ENCODE measurements at regions not wholly inside any gene's neighbourhood (a gene's known extent, or its start where the extent isn't known, plus 50 kb on each side); places are given as distances from the start of the nearest gene placed in this dataset.

GRCh38 chr1:69410457-69410850 is 157.3 kb upstream of the LRRC7 start:
- Mint-ChIP-seq H3K36me3 (ENCODE audit: low read depth) (no peaks in the 10 kb centered on the region), H3K4me1 (no peaks in the 10 kb centered on the region), H3K27me3 (no peaks in the 10 kb centered on the region), H3K27ac (no peak overlapping the region), H3K4me3 (no peak overlapping the region), H3K9me3 (peaks cover 3% of the 10 kb centered on the region)
- POLR2A ChIA-PET = no interaction called here
- no peak for DNase-seq
- CTCF ChIA-PET = no interaction called here

GRCh38 chr1:69410893-69411292 is 156.8 kb upstream of the LRRC7 start:
- Mint-ChIP-seq H3K4me3 (no peak overlapping the region), H3K36me3 (ENCODE audit: low read depth) (no peaks in the 10 kb centered on the region), H3K27me3 (no peaks in the 10 kb centered on the region), H3K4me1 (no peaks in the 10 kb centered on the region), H3K9me3 (peaks cover 3% of the 10 kb centered on the region), H3K27ac (no peak overlapping the region)
- ChIA-PET POLR2A (no interaction called here), CTCF (no interaction called here)
- no peak for DNase-seq

- ChIA-PET CTCF (no interaction called here), POLR2A (no interaction called here)
- Mint-ChIP-seq H3K4me3 (no peak overlapping the region), H3K36me3 (ENCODE audit: low read depth) (no peaks in the 10 kb centered on the region), H3K27me3 (no peaks in the 10 kb centered on the region), H3K9me3 (peaks cover 3% of the 10 kb centered on the region), H3K4me1 (no peaks in the 10 kb centered on the region), H3K27ac (no peak overlapping the region)
- no peak for DNase-seq
Observed at GRCh38 chr1:69411617-69412016, 156.1 kb upstream of the LRRC7 start.

GRCh38 chr1:69413129-69413528 is 154.6 kb upstream of the LRRC7 start:
- ChIA-PET POLR2A (no interaction called here), CTCF (no interaction called here)
- Mint-ChIP-seq H3K4me3 (no peak overlapping the region), H3K27me3 (no peaks in the 10 kb centered on the region), H3K9me3 (peaks cover 6% of the 10 kb centered on the region), H3K36me3 (ENCODE audit: low read depth) (no peaks in the 10 kb centered on the region), H3K4me1 (no peaks in the 10 kb centered on the region), H3K27ac (no peak overlapping the region)
- no peak for DNase-seq

- Mint-ChIP-seq H3K4me3 (no peak overlapping the region), H3K4me1 (no peaks in the 10 kb centered on the region), H3K27me3 (no peaks in the 10 kb centered on the region)
Observed at GRCh38 chr1:69414574-69414973, 153.1 kb upstream of the LRRC7 start.

GRCh38 chr1:69421286-69421685 is 146.4 kb upstream of the LRRC7 start:
- no peak overlapping the region for H3K4me3 Mint-ChIP-seq
- H3K36me3 Mint-ChIP-seq (ENCODE audit: low read depth) = no peaks in the 10 kb centered on the region
- H3K27me3 Mint-ChIP-seq = no peaks in the 10 kb centered on the region
- H3K9me3 Mint-ChIP-seq = peaks cover 9% of the 10 kb centered on the region
- ChIA-PET POLR2A (no interaction called here), CTCF (no interaction called here)
- H3K4me1 Mint-ChIP-seq = no peaks in the 10 kb centered on the region
- no peak for DNase-seq
- no peak overlapping the region for H3K27ac Mint-ChIP-seq

More at GRCh38 chr1:69414574-69414973, 153.1 kb upstream of the LRRC7 start:
- Mint-ChIP-seq H3K27ac (no peak overlapping the region), H3K36me3 (ENCODE audit: low read depth) (no peaks in the 10 kb centered on the region), H3K9me3 (peaks cover 12% of the 10 kb centered on the region)
- DNase-seq = no peak
- POLR2A ChIA-PET = no interaction called here
- CTCF ChIA-PET = no interaction called here

- Mint-ChIP-seq H3K27ac (no peak overlapping the region), H3K36me3 (ENCODE audit: low read depth) (no peaks in the 10 kb centered on the region), H3K4me3 (no peak overlapping the region), H3K9me3 (no peaks in the 10 kb centered on the region), H3K27me3 (no peaks in the 10 kb centered on the region), H3K4me1 (no peaks in the 10 kb centered on the region)
- DNase-seq = no peak
- ChIA-PET POLR2A (no interaction called here), CTCF (no interaction called here)
Observed at GRCh38 chr1:69425871-69426270, 141.9 kb upstream of the LRRC7 start.

GRCh38 chr1:69426401-69426800 is 141.3 kb upstream of the LRRC7 start:
- no peaks in the 10 kb centered on the region for H3K36me3 Mint-ChIP-seq (ENCODE audit: low read depth)
- ChIA-PET POLR2A (no interaction called here), CTCF (no interaction called here)
- no peaks in the 10 kb centered on the region for H3K27me3 Mint-ChIP-seq
- DNase-seq = no peak
- H3K9me3 Mint-ChIP-seq = no peaks in the 10 kb centered on the region
- no peaks in the 10 kb centered on the region for H3K4me1 Mint-ChIP-seq
- H3K27ac Mint-ChIP-seq = no peak overlapping the region
- H3K4me3 Mint-ChIP-seq = no peak overlapping the region

- no peaks in the 10 kb centered on the region for H3K4me1 Mint-ChIP-seq
- no peaks in the 10 kb centered on the region for H3K36me3 Mint-ChIP-seq (ENCODE audit: low read depth)
- POLR2A ChIA-PET = no interaction called here
- H3K27ac Mint-ChIP-seq = no peak overlapping the region
- no peak for DNase-seq
- H3K4me3 Mint-ChIP-seq = no peak overlapping the region
- no peaks in the 10 kb centered on the region for H3K27me3 Mint-ChIP-seq
- CTCF ChIA-PET = no interaction called here
- H3K9me3 Mint-ChIP-seq = peaks cover 2% of the 10 kb centered on the region
Observed at GRCh38 chr1:69433073-69433472, 134.6 kb upstream of the LRRC7 start.

- no peaks in the 10 kb centered on the region for H3K4me1 Mint-ChIP-seq
- no peak for DNase-seq
- H3K9me3 Mint-ChIP-seq = peaks cover 2% of the 10 kb centered on the region
- H3K4me3 Mint-ChIP-seq = no peak overlapping the region
- H3K27ac Mint-ChIP-seq = no peak overlapping the region
- no peaks in the 10 kb centered on the region for H3K36me3 Mint-ChIP-seq (ENCODE audit: low read depth)
- POLR2A ChIA-PET = no interaction called here
- no peaks in the 10 kb centered on the region for H3K27me3 Mint-ChIP-seq
- CTCF ChIA-PET = no interaction called here
Observed at GRCh38 chr1:69436151-69436550, 131.6 kb upstream of the LRRC7 start.

- Mint-ChIP-seq H3K27me3 (no peaks in the 10 kb centered on the region), H3K4me1 (no peaks in the 10 kb centered on the region), H3K36me3 (ENCODE audit: low read depth) (no peaks in the 10 kb centered on the region), H3K27ac (no peak overlapping the region), H3K4me3 (no peak overlapping the region), H3K9me3 (peaks cover 2% of the 10 kb centered on the region)
- no peak for DNase-seq
- POLR2A ChIA-PET = no interaction called here
- CTCF ChIA-PET = no interaction called here
Observed at GRCh38 chr1:69438056-69438795, 129.5 kb upstream of the LRRC7 start.

GRCh38 chr1:69441496-69441895 is 126.2 kb upstream of the LRRC7 start:
- ChIA-PET CTCF (no interaction called here), POLR2A (no interaction called here)
- Mint-ChIP-seq H3K4me1 (no peaks in the 10 kb centered on the region), H3K27ac (no peak overlapping the region), H3K9me3 (peaks cover 16% of the 10 kb centered on the region), H3K36me3 (ENCODE audit: low read depth) (no peaks in the 10 kb centered on the region), H3K4me3 (no peak overlapping the region), H3K27me3 (no peaks in the 10 kb centered on the region)
- no peak for DNase-seq

GRCh38 chr1:69451196-69451595 is 116.5 kb upstream of the LRRC7 start:
- Mint-ChIP-seq H3K36me3 (ENCODE audit: low read depth) (no peaks in the 10 kb centered on the region), H3K9me3 (peaks cover 8% of the 10 kb centered on the region), H3K4me3 (no peak overlapping the region), H3K4me1 (no peaks in the 10 kb centered on the region), H3K27ac (no peak overlapping the region), H3K27me3 (no peaks in the 10 kb centered on the region)
- ChIA-PET CTCF (no interaction called here), POLR2A (no interaction called here)
- DNase-seq = no peak

- ChIA-PET CTCF (no interaction called here), POLR2A (no interaction called here)
- Mint-ChIP-seq H3K4me3 (no peak overlapping the region), H3K27ac (no peak overlapping the region), H3K27me3 (no peaks in the 10 kb centered on the region), H3K36me3 (ENCODE audit: low read depth) (no peaks in the 10 kb centered on the region), H3K9me3 (no peaks in the 10 kb centered on the region), H3K4me1 (no peaks in the 10 kb centered on the region)
- no peak for DNase-seq
Observed at GRCh38 chr1:69455718-69456117, 112.0 kb upstream of the LRRC7 start.

- Mint-ChIP-seq H3K36me3 (ENCODE audit: low read depth) (no peaks in the 10 kb centered on the region), H3K4me1 (no peaks in the 10 kb centered on the region), H3K9me3 (peaks cover 3% of the 10 kb centered on the region), H3K4me3 (no peak overlapping the region), H3K27ac (no peak overlapping the region), H3K27me3 (no peaks in the 10 kb centered on the region)
- POLR2A ChIA-PET = no interaction called here
- no peak for DNase-seq
- CTCF ChIA-PET = no interaction called here
Observed at GRCh38 chr1:69459244-69459643, 108.5 kb upstream of the LRRC7 start.

Measured in activated CD4-positive, alpha-beta memory T cell treated with anti-CD3 and anti-CD28 coated beads, Interleukin-2, amount 10 ng/mL, durations not matched to agents 7 days and 5 days (primary cell).